ENCODE measurements at regions not wholly inside any gene's neighbourhood (a gene's known extent, or its start where the extent isn't known, plus 50 kb on each side); places are given as distances from the start of the nearest gene placed in this dataset.

GRCh38 chr4:58981828-58982227 lies 1871.6 kb upstream of the IGFBP7 start:
- POLR2A ChIA-PET, result no interaction called here
- H3K9me3 ChIP-seq (ENCODE audit: low read length), result no peaks in the 10 kb centered on the region
- CTCF ChIA-PET, result no interaction called here
- DNase-seq, result no peak
- Mint-ChIP-seq H3K4me1 (no peaks in the 10 kb centered on the region), H3K27me3 (no peaks in the 10 kb centered on the region), H3K4me3 (no peak overlapping the region), H3K9me3 (peaks cover under 1 to 26% (median 8%) of the 10 kb centered on the region in 5 donors), H3K27ac (no peak overlapping the region), H3K36me3 (no peaks in the 10 kb centered on the region)
- no peaks in the 10 kb centered on the region for H3K27me3 ChIP-seq (ENCODE audit: insufficient read depth, low read length, poor library complexity, severe bottlenecking)
- no peaks in the 10 kb centered on the region for H3K36me3 ChIP-seq (ENCODE audit: insufficient read depth, low read length)
- H3K27ac ChIP-seq (ENCODE audit: low read depth, low read length), result no peak overlapping the region
- H3K4me1 ChIP-seq (ENCODE audit: insufficient read depth, low read length), result no peaks in the 10 kb centered on the region
- no peak overlapping the region for H3K4me3 ChIP-seq (ENCODE audit: low read length)

DNA sequence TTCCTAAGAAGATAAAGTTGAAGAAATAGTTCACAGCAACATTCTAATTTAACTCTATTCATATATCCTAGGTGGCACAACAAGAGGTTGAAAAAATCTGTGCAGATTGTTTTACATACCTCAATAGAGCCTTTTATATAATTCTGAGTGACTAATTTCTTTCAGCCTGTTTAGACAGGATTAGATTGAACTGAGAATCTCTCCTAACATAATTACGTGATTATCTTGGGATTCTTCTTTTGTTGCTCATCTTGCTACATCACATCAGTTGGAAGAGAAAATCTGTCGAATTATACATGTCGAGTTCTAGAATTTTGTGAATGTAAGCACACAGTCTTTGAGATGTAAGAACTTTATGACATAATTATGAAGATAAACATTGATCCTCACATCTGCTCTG lies 1873.7 kb upstream of the IGFBP7 start:
- no peaks in the 10 kb centered on the region for H3K27me3 Mint-ChIP-seq
- no peaks in the 10 kb centered on the region for H3K4me1 ChIP-seq (ENCODE audit: insufficient read depth, low read length)
- no peaks in the 10 kb centered on the region for H3K36me3 ChIP-seq (ENCODE audit: insufficient read depth, low read length)
- no peak overlapping the region for H3K4me3 Mint-ChIP-seq
- H3K9me3 ChIP-seq (ENCODE audit: low read length), result no peaks in the 10 kb centered on the region
- peaks cover 2 to 29% (median 13%) of the 10 kb centered on the region in 5 donors for H3K9me3 Mint-ChIP-seq
- H3K36me3 Mint-ChIP-seq, result no peaks in the 10 kb centered on the region
- no peaks in the 10 kb centered on the region for H3K4me1 Mint-ChIP-seq
- ChIA-PET CTCF (no interaction called here), POLR2A (no interaction called here)
- H3K27ac Mint-ChIP-seq, result no peak overlapping the region
- DNase-seq, result no peak
- H3K4me3 ChIP-seq (ENCODE audit: low read length), result no peak overlapping the region
- H3K27ac ChIP-seq (ENCODE audit: low read depth, low read length), result no peak overlapping the region
- H3K27me3 ChIP-seq (ENCODE audit: insufficient read depth, low read length, poor library complexity, severe bottlenecking), result no peaks in the 10 kb centered on the region

- H3K4me3 Mint-ChIP-seq, result no peak overlapping the region
- H3K4me1 Mint-ChIP-seq, result no peaks in the 10 kb centered on the region
- peaks cover 10 to 56% (median 12%) of the 10 kb centered on the region in 5 donors for H3K9me3 Mint-ChIP-seq
- Histone ChIP-seq H3K9me3 (ENCODE audit: low read length) (no peaks in the 10 kb centered on the region), H3K4me3 (ENCODE audit: low read length) (no peak overlapping the region), H3K27me3 (ENCODE audit: insufficient read depth, low read length, poor library complexity, severe bottlenecking) (no peaks in the 10 kb centered on the region), H3K4me1 (ENCODE audit: insufficient read depth, low read length) (no peaks in the 10 kb centered on the region), H3K36me3 (ENCODE audit: insufficient read depth, low read length) (no peaks in the 10 kb centered on the region), H3K27ac (ENCODE audit: low read depth, low read length) (no peak overlapping the region)
- no peaks in the 10 kb centered on the region for H3K27me3 Mint-ChIP-seq
- CTCF ChIA-PET, result no interaction called here
- no peak overlapping the region for H3K27ac Mint-ChIP-seq
- no peaks in the 10 kb centered on the region for H3K36me3 Mint-ChIP-seq
- POLR2A ChIA-PET, result no interaction called here
- no peak for DNase-seq
Measured at GRCh38 chr4:59002148-59002547, 1892.0 kb upstream of the IGFBP7 start.

- Histone ChIP-seq H3K36me3 (ENCODE audit: insufficient read depth, low read length) (no peaks in the 10 kb centered on the region), H3K4me1 (ENCODE audit: insufficient read depth, low read length) (no peaks in the 10 kb centered on the region), H3K27ac (ENCODE audit: low read depth, low read length) (no peak overlapping the region), H3K27me3 (ENCODE audit: insufficient read depth, low read length, poor library complexity, severe bottlenecking) (no peaks in the 10 kb centered on the region), H3K9me3 (ENCODE audit: low read length) (no peaks in the 10 kb centered on the region), H3K4me3 (ENCODE audit: low read length) (no peak overlapping the region)
- Mint-ChIP-seq H3K4me3 (no peak overlapping the region), H3K27ac (no peak overlapping the region), H3K4me1 (no peaks in the 10 kb centered on the region), H3K9me3 (peaks cover 6 to 27% (median 15%) of the 10 kb centered on the region in 5 donors), H3K36me3 (no peaks in the 10 kb centered on the region), H3K27me3 (no peaks in the 10 kb centered on the region)
- ChIA-PET CTCF (no interaction called here), POLR2A (no interaction called here)
- no peak for DNase-seq
Measured at GRCh38 chr4:59024257-59024656, 1914.1 kb upstream of the IGFBP7 start.

DNA sequence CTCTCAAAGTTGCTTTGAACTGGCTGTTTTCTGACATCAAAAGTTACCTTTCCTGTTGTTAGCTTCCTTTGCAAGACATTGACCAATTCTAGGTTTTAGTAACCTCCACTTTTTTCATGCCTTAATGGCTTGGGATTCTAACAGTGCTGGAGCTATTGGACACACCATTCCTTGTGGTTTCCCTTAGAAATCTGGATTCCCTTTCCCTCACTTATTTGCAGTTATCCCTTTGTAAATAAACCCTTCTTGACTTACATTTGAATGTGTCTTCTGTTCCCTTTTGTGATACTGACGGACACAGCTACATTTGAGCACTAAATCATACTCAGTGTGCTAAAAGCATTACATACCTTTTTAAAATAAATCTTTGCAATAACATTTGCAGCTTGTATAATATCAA lies 1927.6 kb upstream of the IGFBP7 start:
- POLR2A ChIA-PET, result no interaction called here
- no peaks in the 10 kb centered on the region for H3K36me3 ChIP-seq (ENCODE audit: insufficient read depth, low read length)
- H3K4me3 Mint-ChIP-seq, result no peak overlapping the region

GRCh38 chr4:59039046-59039445 lies 1928.9 kb upstream of the IGFBP7 start:
- no peak overlapping the region for H3K27ac Mint-ChIP-seq
- Histone ChIP-seq H3K4me1 (ENCODE audit: insufficient read depth, low read length) (no peaks in the 10 kb centered on the region), H3K27me3 (ENCODE audit: insufficient read depth, low read length, poor library complexity, severe bottlenecking) (no peaks in the 10 kb centered on the region), H3K27ac (ENCODE audit: low read depth, low read length) (no peak overlapping the region), H3K9me3 (ENCODE audit: low read length) (no peaks in the 10 kb centered on the region), H3K4me3 (ENCODE audit: low read length) (no peak overlapping the region), H3K36me3 (ENCODE audit: insufficient read depth, low read length) (no peaks in the 10 kb centered on the region)
- H3K4me1 Mint-ChIP-seq, result no peaks in the 10 kb centered on the region
- H3K9me3 Mint-ChIP-seq, result peaks cover 4 to 35% (median 7%) of the 10 kb centered on the region in 5 donors
- no peak overlapping the region for H3K4me3 Mint-ChIP-seq
- CTCF ChIA-PET, result no interaction called here
- POLR2A ChIA-PET, result no interaction called here
- no peak for DNase-seq
- no peaks in the 10 kb centered on the region for H3K27me3 Mint-ChIP-seq
- H3K36me3 Mint-ChIP-seq, result no peaks in the 10 kb centered on the region

More for the DNA sequence above, 1927.6 kb upstream of the IGFBP7 start:
- Mint-ChIP-seq H3K9me3 (peaks cover 4 to 33% (median 8%) of the 10 kb centered on the region in 5 donors), H3K4me1 (no peaks in the 10 kb centered on the region), H3K27me3 (no peaks in the 10 kb centered on the region), H3K27ac (no peak overlapping the region), H3K36me3 (no peaks in the 10 kb centered on the region)
- CTCF ChIA-PET, result no interaction called here
- DNase-seq, result no peak
- no peak overlapping the region for H3K4me3 ChIP-seq (ENCODE audit: low read length)
- no peaks in the 10 kb centered on the region for H3K27me3 ChIP-seq (ENCODE audit: insufficient read depth, low read length, poor library complexity, severe bottlenecking)
- no peak overlapping the region for H3K27ac ChIP-seq (ENCODE audit: low read depth, low read length)
- no peaks in the 10 kb centered on the region for H3K9me3 ChIP-seq (ENCODE audit: low read length)
- no peaks in the 10 kb centered on the region for H3K4me1 ChIP-seq (ENCODE audit: insufficient read depth, low read length)

GRCh38 chr4:59044286-59044900 lies 1934.2 kb upstream of the IGFBP7 start:
- no peaks in the 10 kb centered on the region for H3K36me3 ChIP-seq (ENCODE audit: insufficient read depth, low read length)
- no peaks in the 10 kb centered on the region for H3K27me3 ChIP-seq (ENCODE audit: insufficient read depth, low read length, poor library complexity, severe bottlenecking)
- no peak overlapping the region for H3K4me3 Mint-ChIP-seq
- H3K4me3 ChIP-seq (ENCODE audit: low read length), result no peak overlapping the region
- H3K4me1 Mint-ChIP-seq, result no peaks in the 10 kb centered on the region
- no peak overlapping the region for H3K27ac Mint-ChIP-seq
- H3K27ac ChIP-seq (ENCODE audit: low read depth, low read length), result no peak overlapping the region
- no peaks in the 10 kb centered on the region for H3K4me1 ChIP-seq (ENCODE audit: insufficient read depth, low read length)
- no peak for DNase-seq
- H3K27me3 Mint-ChIP-seq, result no peaks in the 10 kb centered on the region
- peaks cover 2 to 26% (median 4%) of the 10 kb centered on the region in 5 donors for H3K9me3 Mint-ChIP-seq
- H3K36me3 Mint-ChIP-seq, result no peaks in the 10 kb centered on the region
- H3K9me3 ChIP-seq (ENCODE audit: low read length), result no peaks in the 10 kb centered on the region
- CTCF ChIA-PET, result no interaction called here
- POLR2A ChIA-PET, result no interaction called here

DNA sequence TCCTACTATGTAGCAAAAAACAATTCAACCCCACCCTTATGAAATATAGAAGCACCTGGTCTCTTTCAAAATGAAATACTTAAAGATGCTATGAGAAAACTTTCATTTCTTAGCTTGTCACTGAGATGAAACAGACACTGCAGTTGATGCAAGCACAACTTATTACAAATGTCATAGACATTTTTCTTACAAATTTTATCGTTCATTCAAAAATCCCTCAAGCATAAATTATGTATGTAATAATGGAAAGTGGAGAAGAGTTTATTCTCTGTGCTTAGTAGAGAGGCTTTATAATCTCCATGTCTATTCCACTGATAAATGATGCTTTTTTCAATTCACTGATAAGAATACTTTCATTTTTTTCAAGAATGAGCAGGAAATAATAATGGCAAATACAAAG lies 1943.9 kb upstream of the IGFBP7 start:
- ChIA-PET POLR2A (no interaction called here), CTCF (no interaction called here)
- Mint-ChIP-seq H3K4me1 (no peaks in the 10 kb centered on the region), H3K4me3 (no peak overlapping the region), H3K27me3 (no peaks in the 10 kb centered on the region), H3K27ac (no peak overlapping the region), H3K36me3 (no peaks in the 10 kb centered on the region), H3K9me3 (peaks cover 4 to 33% (median 15%) of the 10 kb centered on the region in 5 donors)
- H3K27me3 ChIP-seq (ENCODE audit: insufficient read depth, low read length, poor library complexity, severe bottlenecking), result no peaks in the 10 kb centered on the region
- DNase-seq, result no peak
- H3K4me1 ChIP-seq (ENCODE audit: insufficient read depth, low read length), result no peaks in the 10 kb centered on the region
- no peaks in the 10 kb centered on the region for H3K9me3 ChIP-seq (ENCODE audit: low read length)
- H3K27ac ChIP-seq (ENCODE audit: low read depth, low read length), result no peak overlapping the region
- H3K36me3 ChIP-seq (ENCODE audit: insufficient read depth, low read length), result no peaks in the 10 kb centered on the region
- H3K4me3 ChIP-seq (ENCODE audit: low read length), result no peak overlapping the region

DNA sequence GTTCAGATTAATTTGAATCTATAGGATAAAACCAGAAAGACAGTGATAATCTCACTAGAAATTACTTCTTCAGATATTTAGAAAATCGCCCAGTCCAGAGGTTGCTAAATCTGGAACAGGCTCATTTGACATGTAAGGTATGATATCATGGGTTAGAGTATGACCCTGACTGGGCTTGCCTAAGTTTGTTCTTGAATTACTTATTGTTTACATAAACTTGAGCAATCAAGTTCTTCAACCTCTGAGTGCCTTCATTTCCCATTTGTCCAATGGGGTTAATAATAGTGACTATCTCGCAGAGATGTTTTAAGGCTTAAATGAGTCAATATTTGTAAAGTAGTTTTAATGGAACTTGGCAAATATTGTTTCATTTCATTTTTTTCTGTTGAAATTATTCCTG lies 1947.6 kb upstream of the IGFBP7 start:
- peaks cover 4 to 17% (median 10%) of the 10 kb centered on the region in 5 donors for H3K9me3 Mint-ChIP-seq
- ChIA-PET POLR2A (no interaction called here), CTCF (no interaction called here)
- H3K9me3 ChIP-seq (ENCODE audit: low read length), result no peaks in the 10 kb centered on the region
- H3K27ac Mint-ChIP-seq, result no peak overlapping the region
- DNase-seq, result no peak
- H3K4me1 Mint-ChIP-seq, result no peaks in the 10 kb centered on the region
- H3K4me3 ChIP-seq (ENCODE audit: low read length), result no peak overlapping the region
- no peaks in the 10 kb centered on the region for H3K27me3 Mint-ChIP-seq
- no peaks in the 10 kb centered on the region for H3K4me1 ChIP-seq (ENCODE audit: insufficient read depth, low read length)
- H3K36me3 ChIP-seq (ENCODE audit: insufficient read depth, low read length), result no peaks in the 10 kb centered on the region
- H3K27ac ChIP-seq (ENCODE audit: low read depth, low read length), result no peak overlapping the region
- no peaks in the 10 kb centered on the region for H3K27me3 ChIP-seq (ENCODE audit: insufficient read depth, low read length, poor library complexity, severe bottlenecking)
- H3K36me3 Mint-ChIP-seq, result no peaks in the 10 kb centered on the region
- H3K4me3 Mint-ChIP-seq, result no peak overlapping the region

Data from CD8-positive, alpha-beta memory T cell (primary cell).